IMR-90 (cell line): ENCODE measurements at regions not wholly inside any gene's neighbourhood (a gene's known extent, or its start where the extent isn't known, plus 50 kb on each side); places are given as distances from the start of the nearest gene placed in this dataset.
A peak's percentile ranks its signal among the peaks of the same experiment; 100 is the strongest.

Experiments used
- ATAC-seq: fragments of 200-7000 bp; cut with Tn5 transposase; 2 replicates; pipeline ENCODE4 v1.9.1; 2020; ENCODE audit warnings: low read depth, mild to moderate bottlenecking, moderate library complexity
- BruUV-seq: library from RNA; stranded (reverse); fragments of 400-500 nt; replicated peaks from 2 replicates; lab custom pipeline; 2021; lab: Mats Ljungman, UMichigan
- CTCF ChIA-PET: fragments of 300-600 bp; formaldehyde crosslinking; extraction: SDS; loops from one replicate; lab custom pipeline; 2021; ENCODE audit warnings: antibody characterized with exemption; lab: Yijun Ruan, JAX
- POLR2A ChIA-PET: fragments of 300-600 bp; sonication (Branson Sonifier 250); formaldehyde crosslinking; loops from one replicate; lab custom pipeline; 2022; ENCODE audit warnings: antibody characterized with exemption; ENCODE audit not compliant: unreplicated experiment; lab: Charles Lee
- DNase-seq: peaks from one replicate; pipeline ENCODE4 v3.0.0; 2013
- H2AFZ ChIP-seq: replicated peaks from 2 replicates; pipeline ENCODE3; 2013; ENCODE audit warnings: low read length, mild to moderate bottlenecking; ENCODE audit not compliant: poor library complexity
- H2AK5ac ChIP-seq: 2 replicates; pipeline ENCODE4 v1.6.1; 2013; ENCODE audit warnings: low read depth, low read length, inconsistent platforms
- H2AK9ac ChIP-seq: replicated peaks from 2 replicates; pipeline ENCODE3; 2013; ENCODE audit warnings: mild to moderate bottlenecking, low read depth, low read length, moderate library complexity; ENCODE audit not compliant: poor library complexity
- H2BK120ac ChIP-seq: 2 replicates; pipeline ENCODE4 v1.6.1; 2013; ENCODE audit warnings: low read depth, low read length, inconsistent platforms
- H2BK15ac ChIP-seq: 3 replicates; pipeline ENCODE4 v1.6.1; 2013; ENCODE audit warnings: low read depth, low read length, inconsistent platforms
- H2BK20ac ChIP-seq: 2 replicates; pipeline ENCODE4 v1.6.1; 2013; ENCODE audit warnings: low read depth, mild to moderate bottlenecking, inconsistent platforms, low read length, moderate library complexity
- H2BK5ac ChIP-seq: 2 replicates; pipeline ENCODE4 v1.6.1; 2013; ENCODE audit warnings: mild to moderate bottlenecking, low read depth, low read length, inconsistent platforms; ENCODE audit not compliant: poor library complexity, severe bottlenecking
- H3K14ac ChIP-seq: replicated peaks from 2 replicates; pipeline ENCODE4 v1.6.1; 2013; ENCODE audit warnings: low read depth, low read length, inconsistent platforms
- H3K18ac ChIP-seq: 2 replicates; pipeline ENCODE4 v1.6.1; 2013; ENCODE audit warnings: low read depth, low read length, control low read depth
- H3K23ac ChIP-seq: 2 replicates; pipeline ENCODE4 v1.6.1; 2013; ENCODE audit warnings: low read depth, low read length, inconsistent platforms
- H3K27ac ChIP-seq: 2 replicates; pipeline ENCODE4 v1.5.1; 2013; ENCODE audit warnings: mild to moderate bottlenecking, control low read depth, low read length; ENCODE audit not compliant: insufficient read depth
- H3K27me3 ChIP-seq: 2 replicates; pipeline ENCODE4 v1.6.1; 2013; ENCODE audit warnings: low read length; ENCODE audit not compliant: control insufficient read depth, insufficient read depth
- H3K36me3 ChIP-seq: 2 replicates; pipeline ENCODE4 v1.6.1; 2013; ENCODE audit warnings: low read length, mixed read lengths; ENCODE audit not compliant: control insufficient read depth, insufficient read depth
- H3K4ac ChIP-seq: 2 replicates; pipeline ENCODE4 v1.6.1; 2013; ENCODE audit warnings: low read depth, low read length, inconsistent platforms
- H3K4me1 ChIP-seq: 2 replicates; pipeline ENCODE4 v1.6.1; 2013; ENCODE audit warnings: low read length, mixed read lengths; ENCODE audit not compliant: control insufficient read depth, insufficient read depth
- H3K4me2 ChIP-seq: 2 replicates; pipeline ENCODE4 v1.6.1; 2013; ENCODE audit warnings: low read depth, mild to moderate bottlenecking, control low read depth, low read length, moderate library complexity
- H3K4me3 ChIP-seq: 2 replicates; pipeline ENCODE4 v1.5.1; 2013; ENCODE audit warnings: low read depth, mild to moderate bottlenecking, control low read depth, low read length, moderate library complexity; ENCODE audit not compliant: insufficient read depth
- H3K56ac ChIP-seq: 2 replicates; pipeline ENCODE4 v1.6.1; 2013; ENCODE audit warnings: low read length, inconsistent platforms; ENCODE audit not compliant: insufficient read depth; ENCODE audit errors: extremely low read depth
- H3K79me1 ChIP-seq, 2 experiments: 2 replicates each; pipeline ENCODE4 v1.6.1; 2013; ENCODE audit warnings: low read length in 2 of 2, inconsistent platforms in 1 of 2, low read depth in 1 of 2
- H3K9ac ChIP-seq: 2 replicates; pipeline ENCODE4 v1.6.1; 2013; ENCODE audit warnings: low read depth, low read length, control low read depth
- H3K9me1 ChIP-seq: 2 replicates; pipeline ENCODE4 v1.6.1; 2013; ENCODE audit warnings: low read length, inconsistent platforms; ENCODE audit not compliant: insufficient read depth
- H3K9me3 ChIP-seq: 2 replicates; pipeline ENCODE4 v1.6.1; 2013; ENCODE audit warnings: low read length; ENCODE audit not compliant: control insufficient read depth, insufficient read depth
- H4K20me1 ChIP-seq: 2 replicates; pipeline ENCODE4 v1.6.1; 2013; ENCODE audit warnings: low read length, inconsistent platforms; ENCODE audit not compliant: insufficient read depth
- H4K5ac ChIP-seq: 2 replicates; pipeline ENCODE4 v1.6.1; 2013; ENCODE audit warnings: mild to moderate bottlenecking, low read depth, low read length, control low read depth
- H4K8ac ChIP-seq, 2 experiments: 2 replicates each; pipeline ENCODE4 v1.6.1; 2013; ENCODE audit warnings: low read depth in 2 of 2, low read length in 2 of 2, control low read depth in 1 of 2, inconsistent platforms in 1 of 2
- H4K91ac ChIP-seq: 2 replicates; pipeline ENCODE4 v1.6.1; 2013; ENCODE audit warnings: low read depth, low read length, inconsistent platforms; ENCODE audit not compliant: insufficient read depth
- BHLHE40 ChIP-seq: fragments of 150-350 bp; IDR thresholded peaks from 2 replicates; pipeline ENCODE4 v1.6.1; 2016; ENCODE audit warnings: mild to moderate bottlenecking, low read depth, low read length
- FOS ChIP-seq: fragments of 150-350 bp; IDR thresholded peaks from 2 replicates; pipeline ENCODE4 v1.6.1; 2016; ENCODE audit warnings: low read depth, low read length
- MAFK ChIP-seq: IDR thresholded peaks from 2 replicates; pipeline ENCODE4 v1.6.1; 2012; ENCODE audit warnings: low read depth, low read length, improper control_type of control experiment
- MXI1 ChIP-seq: IDR thresholded peaks from 2 replicates; pipeline ENCODE4 v1.6.1; 2012; ENCODE audit warnings: low read depth, mild to moderate bottlenecking, low read length, moderate library complexity, borderline replicate concordance
- RAD21 ChIP-seq: IDR thresholded peaks from 2 replicates; pipeline ENCODE4 v1.6.1; 2012; ENCODE audit warnings: low read length, improper control_type of control experiment
- RCOR1 ChIP-seq: IDR thresholded peaks from 2 replicates; pipeline ENCODE4 v1.6.1; 2012; ENCODE audit warnings: mild to moderate bottlenecking, low read length, improper control_type of control experiment; ENCODE audit not compliant: insufficient replicate concordance
- RFX5 ChIP-seq: IDR thresholded peaks from 2 replicates; pipeline ENCODE4 v1.8.0; 2012; ENCODE audit warnings: low read depth, mild to moderate bottlenecking, low read length, moderate library complexity
- WGBS, 2 experiments: methylation state at CpG; one replicate each; pipeline versions ENCODE4 v1.1.5 to v1.1.7; 2013; ENCODE audit warnings: missing lambda C conversion rate in 2 of 2; ENCODE audit not compliant: insufficient read length in 1 of 2; ENCODE audit errors: extremely low coverage in 2 of 2; 5-methylcytosine and 5-hydroxymethylcytosine counted together
- dilution Hi-C: fragments of 300-500 bp; cut with HindIII; formaldehyde crosslinking; loops from one replicate; pipeline ENCODE4 v1.14.3; 2018; ENCODE audit warnings: low sequenced_read_pairs; ENCODE audit not compliant: unreplicated experiment
- in situ Hi-C: fragments of 300-500 bp; cut with MboI; formaldehyde crosslinking; loops from 3 replicates; pipeline ENCODE4 v1.14.3; 2019; ENCODE audit warnings: low sequenced_read_pairs, inconsistent platforms, mixed read lengths
- intact Hi-C: fragments of 100-400 bp; cut with micrococcal nuclease; formaldehyde crosslinking; loops from 2 replicates; pipeline ENCODE4 v1.10.0; 2022
- TF ChIP-seq, protein P1 (sequence below): fragments of 150-350 bp; IDR thresholded peaks from 2 replicates; pipeline ENCODE4 v1.6.1; 2017; ENCODE audit warnings: mild to moderate bottlenecking, antibody characterized with exemption, low read length, low read depth

DNA sequence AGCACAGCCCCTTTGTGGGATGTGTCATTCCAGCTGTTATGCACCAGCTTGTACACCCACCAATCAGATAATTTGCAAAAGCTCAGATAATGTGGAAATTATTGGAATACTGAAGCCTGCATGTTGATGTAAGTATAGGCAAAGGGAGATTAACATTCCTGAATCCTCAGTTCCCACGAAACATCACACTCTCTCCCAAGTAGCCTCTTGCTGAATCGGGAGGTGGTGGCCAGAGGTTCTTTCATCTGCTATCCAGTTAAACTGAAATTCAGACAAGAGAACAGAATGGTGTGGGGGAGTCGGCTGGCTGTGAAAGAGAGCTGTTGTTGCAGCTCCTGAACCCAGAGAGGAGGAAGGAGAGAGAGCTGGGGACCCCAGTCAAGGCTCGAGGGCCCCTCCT is 170.9 kb downstream of the ZBTB18 start:
- Histone ChIP-seq H3K9me3 (no peaks in the 10 kb centered on the region), H3K23ac (no peak overlapping the region), H4K91ac (no peak overlapping the region), H2AFZ (no peak overlapping the region), H2AK9ac (no peak overlapping the region), H3K27me3 (peaks cover 2% of the 10 kb centered on the region; the same call in 1 of the 2 replicates), H4K5ac (no peak overlapping the region), H2BK15ac (0 out of 3 replicates have a peak overlapping the region, but pooled peaks have one; percentile 17), H3K4me3 (no peak overlapping the region), H4K8ac (no peak overlapping the region), H3K4me1 (peaks cover 6% of the 10 kb centered on the region), H3K27ac (no peak overlapping the region), H3K9me1 (no peaks in the 10 kb centered on the region), H3K4ac (no peak overlapping the region), H2BK5ac (no peak overlapping the region), H3K18ac (no peak overlapping the region), H2AK5ac (no peak overlapping the region), H2BK120ac (no peak overlapping the region; the same call in 1 of the 2 replicates), H3K56ac (no peak overlapping the region), H3K9ac (no peak overlapping the region), H3K14ac (0 out of 2 replicates have a peak overlapping the region, but pooled peaks have one; percentile 3), H3K36me3 (no peaks in the 10 kb centered on the region), H3K4me2 (no peak overlapping the region), H3K79me1 (no peaks in the 10 kb centered on the region), H2BK20ac (no peak overlapping the region), H4K20me1 (no peaks in the 10 kb centered on the region)
- no peak for TF ChIP-seq BHLHE40
- no peak for TF ChIP-seq RCOR1
- TF ChIP-seq RFX5: no peak
- no peak for TF ChIP-seq MXI1
- no peak for TF ChIP-seq FOS
- TF ChIP-seq MAFK: no peak
- TF ChIP-seq, protein P1, sequence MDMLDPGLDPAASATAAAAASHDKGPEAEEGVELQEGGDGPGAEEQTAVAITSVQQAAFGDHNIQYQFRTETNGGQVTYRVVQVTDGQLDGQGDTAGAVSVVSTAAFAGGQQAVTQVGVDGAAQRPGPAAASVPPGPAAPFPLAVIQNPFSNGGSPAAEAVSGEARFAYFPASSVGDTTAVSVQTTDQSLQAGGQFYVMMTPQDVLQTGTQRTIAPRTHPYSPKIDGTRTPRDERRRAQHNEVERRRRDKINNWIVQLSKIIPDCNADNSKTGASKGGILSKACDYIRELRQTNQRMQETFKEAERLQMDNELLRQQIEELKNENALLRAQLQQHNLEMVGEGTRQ: no peak
- no peak for TF ChIP-seq RAD21
- intact Hi-C loops: no loop called here
- CTCF ChIA-PET: no interaction called here
- in situ Hi-C loops: no loop called here
- dilution Hi-C loops: no loop called here
- 80% methylated on average over 1 of the region's 4 CpGs; no CpG with 5 or more reads in 1 of the 2 experiments for WGBS, 2 experiments
- no TSS peak for BruUV-seq
- DNase-seq (peak; percentile 46), ATAC-seq (no peak)
- POLR2A ChIA-PET: no interaction called here
